C4-2B (cell line): ENCODE measurements at regions not wholly inside any gene's neighbourhood (a gene's known extent, or its start where the extent isn't known, plus 50 kb on each side); places are given as distances from the start of the nearest gene placed in this dataset.

ENCODE experiments used
- CTCF ChIP-seq: fragments of 450-650 bp; conservative IDR thresholded peaks from 2 replicates; pipeline ENCODE4 v1.5.1; 2017; ENCODE audit warnings: mild to moderate bottlenecking
- ZFX ChIP-seq: fragments of 450-650 bp; IDR thresholded peaks from 2 replicates; pipeline ENCODE4 v1.6.1; 2017

GRCh38 chr3:193980905-193981304 lies 155.0 kb upstream of the HES1 start:
- TF ChIP-seq CTCF = no peak
- no peak for TF ChIP-seq ZFX
